H1 (cell line): ENCODE measurements at regions not wholly inside any gene's neighbourhood (a gene's known extent, or its start where the extent isn't known, plus 50 kb on each side); places are given as distances from the start of the nearest gene placed in this dataset.

Experiments used
- JUN ChIP-seq: IDR thresholded peaks from 2 replicates; pipeline ENCODE4 v1.6.1; 2011; ENCODE audit warnings: low read depth, mild to moderate bottlenecking, improper control_type of control experiment, low read length
- TF ChIP-seq, protein P1 (sequence below), 3 experiments: IDR thresholded peaks; 1 replicate in 2 of 3; 2 replicates in 1 of 3; pipeline versions ENCODE4 v1.5.1 to v1.6.1; 2011; ENCODE audit warnings: low read length in 3 of 3, mild to moderate bottlenecking in 3 of 3, inconsistent platforms in 2 of 3, low read depth in 1 of 3, moderate library complexity in 1 of 3; ENCODE audit not compliant: insufficient read depth in 1 of 3; ENCODE audit errors: control extremely low read depth in 1 of 3

- TF ChIP-seq, protein P1, sequence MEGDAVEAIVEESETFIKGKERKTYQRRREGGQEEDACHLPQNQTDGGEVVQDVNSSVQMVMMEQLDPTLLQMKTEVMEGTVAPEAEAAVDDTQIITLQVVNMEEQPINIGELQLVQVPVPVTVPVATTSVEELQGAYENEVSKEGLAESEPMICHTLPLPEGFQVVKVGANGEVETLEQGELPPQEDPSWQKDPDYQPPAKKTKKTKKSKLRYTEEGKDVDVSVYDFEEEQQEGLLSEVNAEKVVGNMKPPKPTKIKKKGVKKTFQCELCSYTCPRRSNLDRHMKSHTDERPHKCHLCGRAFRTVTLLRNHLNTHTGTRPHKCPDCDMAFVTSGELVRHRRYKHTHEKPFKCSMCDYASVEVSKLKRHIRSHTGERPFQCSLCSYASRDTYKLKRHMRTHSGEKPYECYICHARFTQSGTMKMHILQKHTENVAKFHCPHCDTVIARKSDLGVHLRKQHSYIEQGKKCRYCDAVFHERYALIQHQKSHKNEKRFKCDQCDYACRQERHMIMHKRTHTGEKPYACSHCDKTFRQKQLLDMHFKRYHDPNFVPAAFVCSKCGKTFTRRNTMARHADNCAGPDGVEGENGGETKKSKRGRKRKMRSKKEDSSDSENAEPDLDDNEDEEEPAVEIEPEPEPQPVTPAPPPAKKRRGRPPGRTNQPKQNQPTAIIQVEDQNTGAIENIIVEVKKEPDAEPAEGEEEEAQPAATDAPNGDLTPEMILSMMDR (IDR thresholded peaks at IDR 0.05; ENCODE audit: control extremely low read depth in 1 of 3, insufficient read depth in 1 of 3, low read depth in 1 of 3, low read length in 3 of 3), result no peak
- no peak for TF ChIP-seq JUN
Observed at GRCh38 chr2:125274718-125275117, 1249.6 kb downstream of the CNTNAP5 start.
